Lower leg skin (tissue), 4 donors: ENCODE measurements at regions not wholly inside any gene's neighbourhood (a gene's known extent, or its start where the extent isn't known, plus 50 kb on each side); places are given as distances from the start of the nearest gene placed in this dataset.
"Not testable (repeated sequence)": the region's sequence is repeated elsewhere in the genome, so short reads cannot be mapped to it uniquely, and the experiment has no call there.

Source experiments
- DNase-seq, 2 donors: peaks; one replicate each; pipeline ENCODE4 v3.0.0-alpha.2; 2019; ENCODE audit warnings: low spot score in 2 of 2
- H3K4me3 ChIP-seq: fragments of 200-600 bp; sonication (generic); 2 replicates; pipeline ENCODE4 v1.5.1; 2017; ENCODE audit warnings: mild to moderate bottlenecking, low read depth; ENCODE audit not compliant: poor library complexity, severe bottlenecking
- CTCF ChIP-seq, 3 donors: fragments of 450-650 bp; IDR thresholded peaks; one replicate each; pipeline ENCODE4 v1.5.1; 2016; ENCODE audit warnings: antibody characterized with exemption in 3 of 3, mild to moderate bottlenecking in 3 of 3, moderate library complexity in 2 of 3
- POLR2A ChIP-seq, 2 donors: fragments of 450-650 bp; IDR thresholded peaks; one replicate each; pipeline ENCODE4 v1.6.1; 2016 to 2017; ENCODE audit warnings: antibody characterized with exemption in 2 of 2, mild to moderate bottlenecking in 1 of 2, moderate library complexity in 1 of 2
- WGBS, 2 donors: methylation state at CpG; one replicate each; pipeline ENCODE4 v1.1.5; 2018; 5-methylcytosine and 5-hydroxymethylcytosine counted together
- intact Hi-C: fragments of 100-400 bp; cut with DNase I; formaldehyde crosslinking; loops from one replicate; pipeline ENCODE4 v1.15.0; 2023; ENCODE audit warnings: low total_unique reads

GRCh38 chr3:102374863-102375634 lies 59.8 kb upstream of the ZPLD1 start:
- intact Hi-C loops, result no loop called here
- H3K4me3 ChIP-seq, result no peak overlapping the region
- TF ChIP-seq POLR2A (IDR thresholded peaks at IDR 0.05), result no peak
- TF ChIP-seq CTCF (IDR thresholded peaks at IDR 0.05), result no peak
- WGBS, 2 donors, result 92 to 93% methylated on average over 2 of the region's 2 CpGs
- DNase-seq, result no peak

GRCh38 chr3:102378216-102378615 lies 56.6 kb upstream of the ZPLD1 start:
- H3K4me3 ChIP-seq, result no peak overlapping the region
- DNase-seq, result no peak
- intact Hi-C loops, result no loop called here
- 42 to 58% methylated on average over 4 of the region's 4 CpGs for WGBS, 2 donors
- TF ChIP-seq CTCF (IDR thresholded peaks at IDR 0.05) (no peak), POLR2A (IDR thresholded peaks at IDR 0.05) (no peak)

GRCh38 chr3:102382201-102382600 lies 52.6 kb upstream of the ZPLD1 start:
- WGBS, 2 donors, result 86 to 94% methylated on average over 6 of the region's 6 CpGs
- H3K4me3 ChIP-seq, intact Hi-C loops, DNase-seq: not testable (repeated sequence)
